Stimulated activated CD4-positive, alpha-beta T cell treated with anti-CD3 and anti-CD28 coated beads, Interleukin-15, amount 100 ng/mL, for 1 hour (primary cell): ENCODE measurements at regions not wholly inside any gene's neighbourhood (a gene's known extent, or its start where the extent isn't known, plus 50 kb on each side); places are given as distances from the start of the nearest gene placed in this dataset.

Experiments used
- DNase-seq, 2 donors: peaks; one replicate each; pipeline ENCODE4 v3.0.0-alpha.2; 2020; ENCODE audit warnings: low read depth in 1 of 2, low spot score in 1 of 2

- DNase-seq: no peak
These were observed 1449.7 kb downstream of the CDH8 start for GRCh38 chr16:60586493-60586892.

GRCh38 chr16:60582528-60582927 is 1453.7 kb downstream of the CDH8 start:
- DNase-seq: no peak

GRCh38 chr16:60566901-60567300 is 1469.3 kb downstream of the CDH8 start:
- DNase-seq: no peak

- no peak for DNase-seq
These were observed 1471.7 kb downstream of the CDH8 start for GRCh38 chr16:60564588-60564987.

GRCh38 chr16:60563166-60563565 is 1473.1 kb downstream of the CDH8 start:
- DNase-seq: no peak

- no peak for DNase-seq
These were observed 1477.3 kb downstream of the CDH8 start for GRCh38 chr16:60558936-60559335.

GRCh38 chr16:60553090-60553757 is 1483.0 kb downstream of the CDH8 start:
- DNase-seq: no peak

GRCh38 chr16:60541535-60541934 is 1494.7 kb downstream of the CDH8 start:
- no peak for DNase-seq

- DNase-seq: no peak
These were observed 1525.3 kb downstream of the CDH8 start for GRCh38 chr16:60510941-60511340.

GRCh38 chr16:60510208-60510607 is 1526.0 kb downstream of the CDH8 start:
- DNase-seq: no peak

- DNase-seq: no peak
These were observed 1545.0 kb downstream of the CDH8 start for GRCh38 chr16:60491273-60491672.

GRCh38 chr16:60485872-60486489 is 1550.3 kb downstream of the CDH8 start:
- DNase-seq: no peak

- DNase-seq: no peak
These were observed 1551.3 kb downstream of the CDH8 start for GRCh38 chr16:60484901-60485300.

- DNase-seq: no peak
These were observed 1554.6 kb downstream of the CDH8 start for GRCh38 chr16:60481591-60481990.

GRCh38 chr16:60478810-60479209 is 1557.4 kb downstream of the CDH8 start:
- DNase-seq: no peak

GRCh38 chr16:60463986-60464385 is 1572.3 kb downstream of the CDH8 start:
- DNase-seq: no peak

- DNase-seq: no peak
These were observed 1576.8 kb downstream of the CDH8 start for GRCh38 chr16:60459463-60459862.

GRCh38 chr16:60458255-60458654 is 1578.0 kb downstream of the CDH8 start:
- no peak for DNase-seq

GRCh38 chr16:60452646-60453045 is 1583.6 kb downstream of the CDH8 start:
- no peak for DNase-seq

GRCh38 chr16:60438894-60439293 is 1597.3 kb downstream of the CDH8 start:
- DNase-seq: no peak

GRCh38 chr16:60432472-60432871 is 1603.8 kb downstream of the CDH8 start:
- no peak for DNase-seq

- DNase-seq: no peak
These were observed 1616.4 kb downstream of the CDH8 start for GRCh38 chr16:60419859-60420258.

GRCh38 chr16:60414613-60415012 is 1621.6 kb downstream of the CDH8 start:
- DNase-seq: no peak
